GM12873 (cell line): ENCODE measurements at regions not wholly inside any gene's neighbourhood (a gene's known extent, or its start where the extent isn't known, plus 50 kb on each side); places are given as distances from the start of the nearest gene placed in this dataset.

Experiments
- CTCF ChIP-seq: IDR thresholded peaks from 2 replicates; pipeline ENCODE4 v1.5.1; 2012; ENCODE audit warnings: low read depth, mild to moderate bottlenecking, moderate library complexity, low read length, control low read depth; ENCODE audit not compliant: insufficient read depth; ENCODE audit errors: missing control alignments

DNA sequence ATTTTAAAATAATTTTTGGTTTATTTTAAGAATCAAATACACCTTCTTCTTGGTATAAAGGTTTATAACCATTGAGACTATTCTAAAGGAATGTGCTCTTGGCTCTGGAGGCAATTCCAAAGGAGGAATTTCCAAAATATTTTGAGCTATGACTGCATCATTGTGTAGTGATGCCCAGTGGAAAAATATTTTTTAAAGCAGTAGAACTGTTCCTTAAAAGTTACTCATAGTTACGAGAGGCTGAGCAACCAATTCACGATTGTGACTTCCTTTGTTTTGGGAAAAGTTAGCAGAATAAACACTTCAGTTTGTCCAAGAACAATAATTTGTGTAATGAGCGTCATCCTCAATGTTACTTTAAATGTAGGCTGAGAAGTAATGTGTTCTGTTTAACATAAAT lies 233.6 kb downstream of the BAMBI start:
- TF ChIP-seq CTCF = no peak

DNA sequence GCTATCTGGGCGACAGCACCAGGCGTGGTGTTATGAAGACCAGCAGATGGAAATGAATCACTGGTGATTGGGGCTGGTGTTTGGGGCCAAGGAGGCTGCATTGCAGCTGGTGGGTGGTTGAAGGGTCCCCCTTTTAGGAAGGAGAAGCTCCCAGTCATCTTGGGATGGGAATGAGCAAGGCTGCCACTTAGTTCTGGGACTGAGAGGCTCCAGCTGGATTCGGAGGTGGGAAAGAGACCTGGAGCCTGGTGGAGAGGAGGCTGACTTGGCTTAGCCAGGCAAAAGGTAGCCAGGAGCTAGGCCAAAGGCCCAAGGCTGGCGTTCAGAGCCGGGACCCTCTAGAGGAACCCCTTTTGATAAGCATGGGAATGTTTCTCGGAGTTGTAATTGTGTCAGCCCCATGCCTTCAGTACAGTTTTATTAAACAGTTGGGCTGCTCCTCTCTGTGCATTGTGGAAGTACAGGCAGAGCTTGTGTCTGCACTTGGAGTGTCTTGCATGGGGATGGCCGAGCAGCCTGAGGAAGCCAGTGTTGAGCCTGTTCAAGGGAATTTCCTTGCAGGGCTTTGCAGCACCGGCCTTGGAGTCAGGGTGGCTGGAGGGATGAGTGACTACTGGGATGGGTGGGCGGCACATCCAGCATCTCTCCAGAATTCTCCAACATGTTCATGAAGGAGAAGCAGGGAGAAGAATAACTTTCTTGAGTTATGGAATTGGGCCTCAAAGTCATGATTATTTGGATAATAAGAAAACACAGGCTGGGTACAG lies 234.9 kb downstream of the BAMBI start:
- TF ChIP-seq CTCF = no peak

GRCh38 chr10:28913436-28914237 lies 236.3 kb downstream of the BAMBI start:
- no peak for TF ChIP-seq CTCF

DNA sequence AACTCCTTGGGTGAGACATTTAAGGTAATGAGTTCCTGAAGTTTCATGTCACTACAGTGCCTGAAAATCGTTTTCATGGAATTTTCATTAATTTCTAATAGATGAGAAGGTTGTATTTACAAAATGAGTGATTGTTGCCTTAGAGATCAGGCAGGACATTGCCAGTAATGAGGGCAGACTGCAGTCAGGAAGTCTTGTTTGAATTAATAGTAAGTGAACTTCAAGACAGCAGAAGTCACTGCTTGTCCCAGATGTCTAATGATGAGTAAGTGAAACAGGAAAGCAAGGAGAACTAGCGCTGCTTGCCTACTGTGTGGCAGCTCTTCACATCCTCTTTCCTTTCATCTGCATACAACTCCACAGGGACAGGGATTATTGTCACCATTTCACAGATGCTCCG lies 237.4 kb downstream of the BAMBI start:
- no peak for TF ChIP-seq CTCF

DNA sequence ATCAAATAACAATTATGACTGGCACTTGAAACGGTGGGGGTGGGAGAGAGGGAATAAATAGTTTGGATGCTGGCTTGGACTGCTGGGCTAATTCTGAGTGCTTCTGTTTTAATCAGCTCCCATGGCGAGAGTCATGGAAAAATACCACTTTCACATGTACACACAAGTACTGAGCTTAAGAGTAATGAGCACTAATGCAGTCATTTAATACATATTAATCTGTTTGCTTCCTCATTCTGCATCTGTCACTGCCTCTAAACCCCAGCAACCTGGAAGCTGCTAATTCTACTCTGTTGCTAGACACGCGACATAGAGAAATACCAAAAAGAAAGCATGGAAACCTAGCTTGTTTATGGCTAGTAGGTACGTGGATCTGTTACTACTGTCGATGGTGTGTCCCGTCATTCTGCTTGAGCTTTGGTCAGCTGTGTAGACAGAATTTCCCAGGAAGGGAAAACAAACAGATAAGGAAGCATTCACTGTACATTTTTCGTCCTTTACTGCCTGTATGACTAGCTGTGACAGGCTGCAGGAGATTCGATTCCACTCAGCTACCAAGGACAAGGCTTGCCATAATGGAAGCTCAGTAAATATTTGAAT lies 238.8 kb downstream of the BAMBI start:
- no peak for TF ChIP-seq CTCF

GRCh38 chr10:28920091-28920490 lies 242.8 kb downstream of the BAMBI start:
- TF ChIP-seq CTCF = no peak

DNA sequence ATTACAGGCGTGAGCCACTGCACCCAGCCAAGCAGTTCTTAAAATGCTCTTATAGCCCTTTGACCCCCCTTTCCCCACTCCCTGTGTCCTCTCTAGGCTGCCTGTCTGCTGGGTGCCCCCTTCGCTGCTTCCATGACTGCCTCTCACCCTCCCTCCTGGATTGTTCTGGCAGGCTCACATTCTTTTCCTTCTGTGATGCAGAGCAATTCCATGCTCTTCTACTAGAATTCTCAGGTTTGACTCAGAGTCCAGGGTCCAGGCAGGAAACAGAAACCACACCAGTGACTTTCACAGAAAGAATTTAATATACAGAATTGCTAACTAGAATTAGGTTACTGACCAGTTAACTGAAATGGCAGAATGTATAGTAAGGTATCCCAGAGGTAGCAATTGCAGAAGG lies 244.8 kb downstream of the BAMBI start:
- TF ChIP-seq CTCF = no peak
